OCI-LY7 (cell line): ENCODE measurements at regions not wholly inside any gene's neighbourhood (a gene's known extent, or its start where the extent isn't known, plus 50 kb on each side); places are given as distances from the start of the nearest gene placed in this dataset.

Source experiments
- BruUV-seq: library from RNA; stranded (reverse); fragments of 400-500 nt; replicated peaks from 2 replicates; lab custom pipeline; 2021; lab: Mats Ljungman, UMichigan
- CTCF ChIA-PET: fragments of 300-600 bp; sonication (Branson Sonifier 250); formaldehyde crosslinking; loops from one replicate; lab custom pipeline; 2022; ENCODE audit warnings: antibody characterized with exemption; ENCODE audit not compliant: unreplicated experiment; lab: Charles Lee
- POLR2A ChIA-PET: fragments of 300-600 bp; sonication (Branson Sonifier 250); formaldehyde crosslinking; loops from one replicate; lab custom pipeline; 2022; ENCODE audit warnings: antibody characterized with exemption; lab: Charles Lee
- DNase-seq: peaks from one replicate; pipeline ENCODE4 v3.0.0-alpha.2; 2015; ENCODE audit warnings: low spot score
- H2AFZ ChIP-seq: fragments of 200-600 bp; sonication (generic), shearing (Covaris generic); 2 replicates; pipeline ENCODE4 v1.6.1; 2014; ENCODE audit warnings: mild to moderate bottlenecking, antibody characterized with exemption, low read length, moderate library complexity
- H3K27ac ChIP-seq: fragments of 200-600 bp; sonication (generic); 2 replicates; pipeline ENCODE4 v1.5.1; 2014; ENCODE audit warnings: mixed run types, low read depth, mild to moderate bottlenecking, moderate library complexity, low read length, inconsistent platforms; ENCODE audit not compliant: poor library complexity, severe bottlenecking
- H3K36me3 ChIP-seq: fragments of 200-600 bp; sonication (generic); 2 replicates; pipeline ENCODE4 v1.6.1; 2014; ENCODE audit warnings: mild to moderate bottlenecking, antibody characterized with exemption, low read length, moderate library complexity, mixed read lengths; ENCODE audit not compliant: insufficient read depth
- H3K4me1 ChIP-seq: fragments of 200-600 bp; sonication (generic); 2 replicates; pipeline ENCODE4 v1.5.1; 2014; ENCODE audit warnings: mild to moderate bottlenecking, low read length; ENCODE audit not compliant: insufficient read depth, poor library complexity, severe bottlenecking
- H3K4me2 ChIP-seq: fragments of 200-600 bp; sonication (generic); 2 replicates; pipeline ENCODE4 v1.6.1; 2014; ENCODE audit warnings: mild to moderate bottlenecking, low read length
- H3K4me3 ChIP-seq: fragments of 200-600 bp; sonication (generic); 2 replicates; pipeline ENCODE4 v1.5.1; 2014; ENCODE audit warnings: mild to moderate bottlenecking, low read depth, low read length; ENCODE audit not compliant: poor library complexity, severe bottlenecking
- H3K79me2 ChIP-seq: fragments of 200-600 bp; sonication (generic); 2 replicates; pipeline ENCODE4 v1.6.1; 2016; ENCODE audit warnings: low read depth, mild to moderate bottlenecking, low read length, moderate library complexity, mixed read lengths; ENCODE audit not compliant: insufficient read depth
- H3K9me2 ChIP-seq: fragments of 200-600 bp; sonication (generic); 2 replicates; pipeline ENCODE4 v1.6.1; 2016; ENCODE audit warnings: mild to moderate bottlenecking, low read length, mixed read lengths; ENCODE audit not compliant: insufficient read depth
- H3K9me3 ChIP-seq: fragments of 200-600 bp; sonication (generic); 2 replicates; pipeline ENCODE4 v1.6.1; 2014; ENCODE audit warnings: mild to moderate bottlenecking, mixed run types, low read length, mixed read lengths
- H4K20me1 ChIP-seq: fragments of 200-600 bp; sonication (generic); 2 replicates; pipeline ENCODE4 v1.6.1; 2014; ENCODE audit warnings: mild to moderate bottlenecking, antibody characterized with exemption, low read length, moderate library complexity, mixed read lengths; ENCODE audit not compliant: insufficient read depth
- EZH2phosphoT487 ChIP-seq: fragments of 200-600 bp; sonication (generic); IDR thresholded peaks from 2 replicates; pipeline ENCODE4 v1.6.1; 2018; ENCODE audit warnings: low read depth, borderline replicate concordance, mild to moderate bottlenecking, mixed run types, antibody characterized with exemption, low read length, moderate library complexity, mixed read lengths
- intact Hi-C: fragments of 100-400 bp; cut with micrococcal nuclease; formaldehyde crosslinking; loops from one replicate; pipeline ENCODE4 v1.10.0; 2022; ENCODE audit not compliant: unreplicated experiment
- TF ChIP-seq, protein P1 (sequence below): fragments of 200-600 bp; sonication (generic); conservative IDR thresholded peaks from 2 replicates; pipeline ENCODE4 v1.5.1; 2014; ENCODE audit warnings: mild to moderate bottlenecking, antibody characterized with exemption, low read length, moderate library complexity, mixed read lengths

DNA sequence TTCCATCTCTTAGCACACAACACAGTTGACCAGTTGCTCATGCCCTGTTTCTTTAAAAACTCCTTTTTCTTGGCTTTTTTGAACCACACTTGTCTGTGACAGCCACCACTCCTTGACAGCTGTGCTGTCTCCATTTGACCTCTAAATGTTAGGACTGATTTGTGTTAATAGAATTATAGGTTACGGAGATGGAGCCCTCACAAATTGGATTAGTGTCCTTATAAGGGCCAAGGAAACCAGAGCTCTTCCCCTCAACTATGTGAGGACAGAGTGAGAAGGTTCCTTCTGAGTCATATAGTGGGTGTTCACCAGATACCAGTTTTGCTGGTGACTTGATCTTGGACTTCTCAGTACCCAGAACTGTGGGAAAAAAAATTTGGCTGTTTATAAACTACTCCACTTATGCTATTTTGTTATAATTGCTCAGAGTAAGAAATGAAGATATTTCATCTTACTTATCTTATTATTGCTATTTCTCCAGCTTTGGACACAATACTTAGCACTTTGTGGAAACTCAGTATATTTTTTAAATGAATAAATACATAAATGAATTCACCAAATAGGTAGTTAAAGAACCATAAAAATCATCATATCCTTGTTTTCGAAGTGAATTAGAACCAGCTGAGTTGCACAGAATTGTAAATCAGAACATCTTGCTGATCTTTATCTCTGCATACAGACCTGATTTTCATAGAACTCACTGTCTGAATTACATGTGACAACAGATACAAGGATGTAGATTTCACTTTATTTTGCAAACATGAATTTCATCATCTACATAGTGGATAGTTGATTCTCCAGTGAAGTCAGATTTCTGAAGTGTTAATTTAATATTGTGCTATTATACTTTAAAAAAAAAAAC lies 598.5 kb upstream of the IRAK1BP1 start:
- POLR2A ChIA-PET = interaction anchor here (0.6 to 1.2 kb wide), 2 partner anchors 15 to 691 kb away, joined by 3 read pairs; no protein-coding TSS in a partner anchor
- BruUV-seq = no TSS peak
- Histone ChIP-seq H3K9me2 (no peaks in the 10 kb centered on the region), H2AFZ (no peak overlapping the region), H3K36me3 (no peaks in the 10 kb centered on the region), H3K4me3 (no peak overlapping the region), H3K4me2 (no peak overlapping the region), H3K27ac (no peak overlapping the region), H3K9me3 (no peaks in the 10 kb centered on the region), H3K4me1 (no peaks in the 10 kb centered on the region), H4K20me1 (no peaks in the 10 kb centered on the region), H3K79me2 (no peaks in the 10 kb centered on the region)
- TF ChIP-seq EZH2phosphoT487 = no peak
- TF ChIP-seq, protein P1, sequence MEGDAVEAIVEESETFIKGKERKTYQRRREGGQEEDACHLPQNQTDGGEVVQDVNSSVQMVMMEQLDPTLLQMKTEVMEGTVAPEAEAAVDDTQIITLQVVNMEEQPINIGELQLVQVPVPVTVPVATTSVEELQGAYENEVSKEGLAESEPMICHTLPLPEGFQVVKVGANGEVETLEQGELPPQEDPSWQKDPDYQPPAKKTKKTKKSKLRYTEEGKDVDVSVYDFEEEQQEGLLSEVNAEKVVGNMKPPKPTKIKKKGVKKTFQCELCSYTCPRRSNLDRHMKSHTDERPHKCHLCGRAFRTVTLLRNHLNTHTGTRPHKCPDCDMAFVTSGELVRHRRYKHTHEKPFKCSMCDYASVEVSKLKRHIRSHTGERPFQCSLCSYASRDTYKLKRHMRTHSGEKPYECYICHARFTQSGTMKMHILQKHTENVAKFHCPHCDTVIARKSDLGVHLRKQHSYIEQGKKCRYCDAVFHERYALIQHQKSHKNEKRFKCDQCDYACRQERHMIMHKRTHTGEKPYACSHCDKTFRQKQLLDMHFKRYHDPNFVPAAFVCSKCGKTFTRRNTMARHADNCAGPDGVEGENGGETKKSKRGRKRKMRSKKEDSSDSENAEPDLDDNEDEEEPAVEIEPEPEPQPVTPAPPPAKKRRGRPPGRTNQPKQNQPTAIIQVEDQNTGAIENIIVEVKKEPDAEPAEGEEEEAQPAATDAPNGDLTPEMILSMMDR = no peak
- DNase-seq = no peak
- intact Hi-C loops = no loop called here
- CTCF ChIA-PET = no interaction called here

DNA sequence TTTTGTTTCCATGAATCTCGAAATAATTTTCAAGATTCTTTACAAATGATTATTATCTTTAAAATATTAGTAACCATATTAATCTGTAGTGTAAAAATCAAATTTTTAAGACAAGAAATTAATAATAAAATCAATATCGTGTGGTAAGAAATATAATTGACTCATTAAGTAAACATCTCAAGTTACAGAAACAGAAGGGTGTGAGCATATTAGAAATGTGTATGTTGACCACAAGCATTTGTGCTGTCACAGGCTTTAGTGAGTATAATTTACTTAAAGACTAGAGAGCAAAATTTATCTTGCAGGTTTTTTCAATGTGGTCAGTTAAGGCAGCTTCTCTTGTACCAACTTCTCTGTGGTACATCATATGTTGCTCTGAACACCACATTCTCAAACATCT lies 566.5 kb upstream of the IRAK1BP1 start:
- DNase-seq = no peak
- no peaks in the 10 kb centered on the region for H3K4me1 ChIP-seq
- H3K9me2 ChIP-seq = no peaks in the 10 kb centered on the region
- no peaks in the 10 kb centered on the region for H3K9me3 ChIP-seq
- no peak overlapping the region for H3K4me2 ChIP-seq
- BruUV-seq = no TSS peak
- no peak for TF ChIP-seq EZH2phosphoT487
- TF ChIP-seq, protein P1 = no peak
- no peaks in the 10 kb centered on the region for H3K36me3 ChIP-seq
- no peaks in the 10 kb centered on the region for H3K79me2 ChIP-seq
- no peak overlapping the region for H2AFZ ChIP-seq
- no peak overlapping the region for H3K27ac ChIP-seq
- intact Hi-C loops = no loop called here
- ChIA-PET POLR2A (interaction anchor here (0.9 kb wide), 1 partner anchor 29 kb away, joined by 3 read pairs; no protein-coding TSS in a partner anchor), CTCF (no interaction called here)
- no peak overlapping the region for H3K4me3 ChIP-seq
- H4K20me1 ChIP-seq = no peaks in the 10 kb centered on the region

DNA sequence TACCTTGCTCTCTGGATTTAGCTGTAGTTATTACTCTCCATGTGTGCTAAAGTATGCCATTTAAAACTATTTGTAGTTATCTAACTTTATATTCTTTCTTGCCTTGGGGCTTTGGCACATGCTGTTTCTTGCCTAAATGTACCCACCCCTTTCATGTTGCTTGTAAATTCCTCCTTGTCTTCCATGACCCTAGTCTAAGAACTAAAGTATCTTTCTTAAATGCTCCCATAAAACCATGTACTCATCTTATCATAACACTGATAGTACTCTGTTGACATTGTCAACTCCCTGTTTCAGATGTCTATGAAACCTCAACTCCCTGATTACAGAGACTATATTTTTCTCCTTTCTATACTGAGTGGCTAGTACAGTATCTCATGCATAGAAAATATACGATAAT lies 564.9 kb upstream of the IRAK1BP1 start:
- no TSS peak for BruUV-seq
- ChIA-PET POLR2A (no interaction called here), CTCF (no interaction called here)
- H2AFZ ChIP-seq = no peak overlapping the region
- TF ChIP-seq, protein P1 = no peak
- no peak for TF ChIP-seq EZH2phosphoT487
- intact Hi-C loops = no loop called here
- no peaks in the 10 kb centered on the region for H3K9me3 ChIP-seq
- H3K79me2 ChIP-seq = no peaks in the 10 kb centered on the region
- no peak overlapping the region for H3K4me2 ChIP-seq
- H3K36me3 ChIP-seq = no peaks in the 10 kb centered on the region
- H3K4me1 ChIP-seq = no peaks in the 10 kb centered on the region
- H3K9me2 ChIP-seq = no peaks in the 10 kb centered on the region
- no peaks in the 10 kb centered on the region for H4K20me1 ChIP-seq
- no peak for DNase-seq
- H3K4me3 ChIP-seq = no peak overlapping the region
- no peak overlapping the region for H3K27ac ChIP-seq
